ENCODE measurements at regions not wholly inside any gene's neighbourhood (a gene's known extent, or its start where the extent isn't known, plus 50 kb on each side); places are given as distances from the start of the nearest gene placed in this dataset.

GRCh38 chr10:30559180-30559579 lies 70.4 kb downstream of the LYZL2 start:
- TF ChIP-seq ZNF302 (CRISPR knock-in tag; IDR thresholded peaks at IDR 0.05), result no peak
- TF ChIP-seq CTCF (IDR thresholded peaks at IDR 0.05), result no peak
- TF ChIP-seq JUN (IDR thresholded peaks at IDR 0.05), result no peak
- no peak for TF ChIP-seq RFX5 (IDR thresholded peaks at IDR 0.05)
- no peak for TF ChIP-seq TP53 (CRISPR knock-in tag; IDR thresholded peaks at IDR 0.05)
- TF ChIP-seq MAX (IDR thresholded peaks at IDR 0.05), result no peak
